MM.1S (cell line): ENCODE measurements at regions not wholly inside any gene's neighbourhood (a gene's known extent, or its start where the extent isn't known, plus 50 kb on each side); places are given as distances from the start of the nearest gene placed in this dataset.

Experiments
- CTCF ChIP-seq: fragments of 300-600 bp; sonication (generic); IDR thresholded peaks from 2 replicates; pipeline ENCODE4 v1.5.1; 2016; ENCODE audit warnings: antibody characterized with exemption, low read length, mixed read lengths
- EZH2 ChIP-seq: fragments of 300-600 bp; sonication (generic); optimal IDR thresholded peaks from 2 replicates; pipeline ENCODE3; 2017; ENCODE audit warnings: low read depth, mild to moderate bottlenecking, antibody characterized with exemption, low read length, mixed read lengths

- no peak for TF ChIP-seq CTCF
- TF ChIP-seq EZH2, result no peak
Observed at GRCh38 chr1:38644092-38644491, 215.5 kb downstream of the RRAGC start.
